Testis (tissue), 2 donors: ENCODE measurements at regions not wholly inside any gene's neighbourhood (a gene's known extent, or its start where the extent isn't known, plus 50 kb on each side); places are given as distances from the start of the nearest gene placed in this dataset.
"Not testable (repeated sequence)": the region's sequence is repeated elsewhere in the genome, so short reads cannot be mapped to it uniquely, and the experiment has no call there.

Experiments used
- DNase-seq: peaks from one replicate; pipeline ENCODE4 v3.0.0-alpha.2; 2019
- H3K27ac ChIP-seq, 2 donors: fragments of 200-600 bp; sonication (generic); one replicate each; pipeline ENCODE4 v1.5.1; 2019
- H3K27me3 ChIP-seq: fragments of 200-600 bp; sonication (generic); one replicate; pipeline ENCODE4 v1.5.1; 2019
- H3K36me3 ChIP-seq: fragments of 200-600 bp; sonication (generic); one replicate; pipeline ENCODE4 v1.5.1; 2017; ENCODE audit warnings: low read depth; ENCODE audit errors: missing control alignments
- H3K4me1 ChIP-seq: fragments of 200-600 bp; sonication (generic); one replicate; pipeline ENCODE4 v1.5.1; 2019
- H3K4me3 ChIP-seq, 2 donors: fragments of 200-600 bp; sonication (generic); one replicate each; pipeline ENCODE4 v1.5.1; 2017 to 2019
- H3K9me3 ChIP-seq: fragments of 200-600 bp; sonication (generic); one replicate; pipeline ENCODE4 v1.5.1; 2017
- CTCF ChIP-seq, 3 experiments: fragments of 450-650 bp in 2 of 3; fragments of 200-600 bp in 1 of 3; sonication (generic) in 1 of 3; IDR thresholded peaks; one replicate each; pipeline ENCODE4 v1.5.1; 2016 to 2019; ENCODE audit warnings: antibody characterized with exemption in 3 of 3, mild to moderate bottlenecking in 2 of 3, moderate library complexity in 1 of 3
- POLR2A ChIP-seq: fragments of 450-650 bp; IDR thresholded peaks from one replicate; pipeline ENCODE4 v1.6.1; 2017; ENCODE audit warnings: antibody characterized with exemption, mild to moderate bottlenecking, moderate library complexity
- WGBS, 2 donors: methylation state at CpG; one replicate each; pipeline ENCODE4 v1.1.5; 2018; 5-methylcytosine and 5-hydroxymethylcytosine counted together
- intact Hi-C: fragments of 100-400 bp; cut with DNase I; formaldehyde crosslinking; loops from one replicate; pipeline ENCODE4 v1.15.1; 2023; ENCODE audit warnings: low total_unique reads

GRCh38 chr6:164982389-164982788 is 327.0 kb downstream of the C6orf118 start:
- no peak for DNase-seq
- no peaks in the 10 kb centered on the region for H3K27me3 ChIP-seq
- 73 to 77% methylated on average over 3 of the region's 3 CpGs for WGBS, 2 donors

GRCh38 chr6:164967102-164967501 is 342.3 kb downstream of the C6orf118 start:
- no peak for DNase-seq
- H3K36me3 ChIP-seq, result no peaks in the 10 kb centered on the region
- intact Hi-C loops, result no loop called here
- no peaks in the 10 kb centered on the region for H3K9me3 ChIP-seq
- H3K27me3 ChIP-seq, result no peaks in the 10 kb centered on the region
- no peak for TF ChIP-seq POLR2A
- TF ChIP-seq CTCF (IDR thresholded peaks at IDR 0.05), result no peak
- no peaks in the 10 kb centered on the region for H3K4me1 ChIP-seq
- 57 to 62% methylated on average over 10 to 12 of the region's 12 CpGs for WGBS, 2 donors
- no peak overlapping the region for H3K4me3 ChIP-seq
- H3K27ac ChIP-seq, result no peak overlapping the region

More at GRCh38 chr6:164982389-164982788, 327.0 kb downstream of the C6orf118 start:
- intact Hi-C loops, result no loop called here
- Histone ChIP-seq H3K4me3 (no peak overlapping the region), H3K4me1 (no peaks in the 10 kb centered on the region), H3K27ac (no peak overlapping the region), H3K9me3 (no peaks in the 10 kb centered on the region), H3K36me3 (no peaks in the 10 kb centered on the region)
- TF ChIP-seq CTCF (IDR thresholded peaks at IDR 0.05) (no peak), POLR2A (no peak)

- H3K9me3 ChIP-seq, result no peaks in the 10 kb centered on the region
- DNase-seq, result no peak
- WGBS, 2 donors, result 68 to 71% methylated on average over 1 of the region's 1 CpG
- no peaks in the 10 kb centered on the region for H3K4me1 ChIP-seq
- TF ChIP-seq POLR2A, result no peak
- TF ChIP-seq CTCF (IDR thresholded peaks at IDR 0.05), result no peak
- no peaks in the 10 kb centered on the region for H3K27me3 ChIP-seq
- H3K4me3 ChIP-seq, result no peak overlapping the region
- H3K27ac ChIP-seq, result no peak overlapping the region
- intact Hi-C loops, result no loop called here
- no peaks in the 10 kb centered on the region for H3K36me3 ChIP-seq
Measured at GRCh38 chr6:164962805-164963204, 346.6 kb downstream of the C6orf118 start.

- WGBS, 2 donors, result 52 to 61% methylated on average over 8 of the region's 8 CpGs
- Histone ChIP-seq H3K4me1 (no peaks in the 10 kb centered on the region), H3K27me3 (no peaks in the 10 kb centered on the region), H3K27ac (no peak overlapping the region), H3K36me3 (no peaks in the 10 kb centered on the region), H3K9me3 (no peaks in the 10 kb centered on the region), H3K4me3 (no peak overlapping the region)
- no peak for DNase-seq
- intact Hi-C loops, result no loop called here
- TF ChIP-seq POLR2A, result no peak
- TF ChIP-seq CTCF (IDR thresholded peaks at IDR 0.05), result no peak
Measured at GRCh38 chr6:164947164-164947563, 362.2 kb downstream of the C6orf118 start.

- TF ChIP-seq POLR2A, result no peak
- TF ChIP-seq CTCF (IDR thresholded peaks at IDR 0.05), result no peak
- intact Hi-C loops, result no loop called here
- Histone ChIP-seq H3K4me1 (no peaks in the 10 kb centered on the region), H3K27me3 (no peaks in the 10 kb centered on the region), H3K36me3 (no peaks in the 10 kb centered on the region), H3K9me3 (no peaks in the 10 kb centered on the region), H3K4me3 (no peak overlapping the region), H3K27ac (no peak overlapping the region)
- 79 to 83% methylated on average over 1 of the region's 1 CpG for WGBS, 2 donors
- DNase-seq, result no peak
Measured at GRCh38 chr6:164942271-164942670, 367.1 kb downstream of the C6orf118 start.

- WGBS, 2 donors, result 90 to 100% methylated on average over 2 to 24 of the region's 28 CpGs
- H3K27ac ChIP-seq, H3K27me3 ChIP-seq, intact Hi-C loops, DNase-seq, H3K4me1 ChIP-seq, H3K36me3 ChIP-seq, H3K9me3 ChIP-seq, H3K4me3 ChIP-seq: not testable (repeated sequence)
Measured at GRCh38 chr6:164933238-164933794, 376.1 kb downstream of the C6orf118 start.
